Caco-2 (cell line): ENCODE measurements at regions not wholly inside any gene's neighbourhood (a gene's known extent, or its start where the extent isn't known, plus 50 kb on each side); places are given as distances from the start of the nearest gene placed in this dataset.

Experiments used
- BruUV-seq: library from RNA; stranded (reverse); fragments of 400-500 nt; replicated peaks from 2 replicates; lab custom pipeline; 2021; lab: Mats Ljungman, UMichigan
- CTCF ChIA-PET: fragments of 300-600 bp; sonication (Branson Sonifier 250); formaldehyde crosslinking; loops from one replicate; lab custom pipeline; 2022; ENCODE audit warnings: antibody characterized with exemption; lab: Charles Lee
- POLR2A ChIA-PET: fragments of 300-600 bp; sonication (Branson Sonifier 250); formaldehyde crosslinking; loops from one replicate; lab custom pipeline; 2022; ENCODE audit warnings: antibody characterized with exemption; lab: Charles Lee
- DNase-seq, 2 experiments: peaks; one replicate each; pipeline versions ENCODE4 v3.0.0 to v3.0.0-alpha.2; 2020 to 2022
- H3K27me3 ChIP-seq: replicated peaks from 2 replicates; pipeline ENCODE4 v1.6.0; 2011; ENCODE audit warnings: low read length; ENCODE audit not compliant: control insufficient read depth, insufficient read depth
- H3K36me3 ChIP-seq: 2 replicates; pipeline ENCODE4 v1.5.1; 2011; ENCODE audit warnings: low read length; ENCODE audit not compliant: control insufficient read depth, insufficient read depth
- H3K4me1 ChIP-seq: fragments of 250-450 bp; sonication (Bioruptor Pico); 2 replicates; pipeline ENCODE4 v1.5.1; 2020; ENCODE audit warnings: mild to moderate bottlenecking
- H3K4me3 ChIP-seq: 2 replicates; pipeline ENCODE4 v1.5.1; 2011; ENCODE audit warnings: low read depth, mild to moderate bottlenecking, control low read depth, low read length
- H3K9me3 ChIP-seq: fragments of 250-450 bp; sonication (Bioruptor Pico); 2 replicates; pipeline ENCODE4 v1.5.1; 2020; ENCODE audit warnings: mild to moderate bottlenecking, moderate library complexity
- H3K27ac Mint-ChIP-seq: one replicate; pipeline ENCODE4 v1.8.0; 2022; ENCODE audit warnings: mixed read lengths; ENCODE audit not compliant: unreplicated experiment
- H3K27me3 Mint-ChIP-seq: one replicate; pipeline ENCODE4 v1.8.0; 2022; ENCODE audit warnings: mixed read lengths; ENCODE audit not compliant: insufficient read depth, unreplicated experiment
- H3K36me3 Mint-ChIP-seq: one replicate; pipeline ENCODE4 v1.8.0; 2022; ENCODE audit warnings: mild to moderate bottlenecking, mixed read lengths; ENCODE audit not compliant: insufficient read depth, unreplicated experiment
- H3K4me1 Mint-ChIP-seq: one replicate; pipeline ENCODE4 v1.8.0; 2022; ENCODE audit warnings: low read depth, mixed read lengths; ENCODE audit not compliant: unreplicated experiment
- H3K4me3 Mint-ChIP-seq: one replicate; pipeline ENCODE4 v1.8.0; 2022; ENCODE audit warnings: mild to moderate bottlenecking, moderate library complexity, mixed read lengths; ENCODE audit not compliant: unreplicated experiment
- H3K9me3 Mint-ChIP-seq: one replicate; pipeline ENCODE4 v1.8.0; 2022; ENCODE audit warnings: mixed read lengths; ENCODE audit not compliant: unreplicated experiment
- intact Hi-C: fragments of 100-400 bp; cut with micrococcal nuclease; formaldehyde crosslinking; loops from one replicate; pipeline ENCODE4 v1.10.0; 2022; ENCODE audit not compliant: unreplicated experiment
- TF ChIP-seq, protein P1 (sequence below), 2 experiments: fragments of 200-600 bp in 1 of 2; IDR thresholded peaks; 1 replicate in 1 of 2; 2 replicates in 1 of 2; pipeline versions ENCODE4 v1.5.1 to v1.8.0; 2011 to 2022; ENCODE audit warnings: antibody characterized with exemption in 1 of 2, control low read depth in 1 of 2, inconsistent platforms in 1 of 2, low read depth in 1 of 2, low read length in 1 of 2, mild to moderate bottlenecking in 1 of 2, moderate library complexity in 1 of 2; ENCODE audit not compliant: insufficient read depth in 1 of 2, severe bottlenecking in 1 of 2, unreplicated experiment in 1 of 2

DNA sequence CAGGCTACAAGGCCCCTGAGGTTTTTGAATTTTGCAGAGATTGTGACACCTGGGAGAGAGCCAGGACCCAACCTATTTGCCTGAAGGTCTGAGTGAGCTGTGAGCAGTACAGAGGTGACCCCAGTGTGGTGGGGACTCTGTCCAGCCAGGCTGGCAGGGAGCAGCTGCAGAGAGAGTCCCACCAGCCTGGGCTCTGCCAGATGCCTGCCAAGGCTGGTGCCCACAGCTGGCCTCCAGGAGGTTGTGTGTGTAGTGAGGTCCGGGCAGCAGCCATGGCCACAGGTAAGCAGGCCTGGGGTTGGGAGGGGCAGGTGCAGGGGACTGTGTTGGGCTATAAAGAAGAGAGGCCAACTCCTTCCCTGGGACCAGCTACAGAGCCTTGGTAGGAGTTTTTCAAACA lies 144.8 kb downstream of the CRYBB2 start:
- intact Hi-C loops, result no loop called here
- no peaks in the 10 kb centered on the region for H3K36me3 ChIP-seq
- no peaks in the 10 kb centered on the region for H3K27me3 ChIP-seq
- ChIA-PET CTCF (interaction anchor here (0.9 kb wide), 1 partner anchor 84 kb away, joined by 3 read pairs; no protein-coding TSS in a partner anchor), POLR2A (no interaction called here)
- H3K4me3 Mint-ChIP-seq, result no peak overlapping the region
- H3K27me3 Mint-ChIP-seq, result no peaks in the 10 kb centered on the region
- no peaks in the 10 kb centered on the region for H3K36me3 Mint-ChIP-seq
- no peak for DNase-seq
- H3K4me3 ChIP-seq, result no peak overlapping the region
- no peak overlapping the region for H3K27ac Mint-ChIP-seq
- H3K4me1 Mint-ChIP-seq, result no peaks in the 10 kb centered on the region
- no peaks in the 10 kb centered on the region for H3K9me3 Mint-ChIP-seq
- H3K9me3 ChIP-seq, result no peaks in the 10 kb centered on the region
- TF ChIP-seq, protein P1, sequence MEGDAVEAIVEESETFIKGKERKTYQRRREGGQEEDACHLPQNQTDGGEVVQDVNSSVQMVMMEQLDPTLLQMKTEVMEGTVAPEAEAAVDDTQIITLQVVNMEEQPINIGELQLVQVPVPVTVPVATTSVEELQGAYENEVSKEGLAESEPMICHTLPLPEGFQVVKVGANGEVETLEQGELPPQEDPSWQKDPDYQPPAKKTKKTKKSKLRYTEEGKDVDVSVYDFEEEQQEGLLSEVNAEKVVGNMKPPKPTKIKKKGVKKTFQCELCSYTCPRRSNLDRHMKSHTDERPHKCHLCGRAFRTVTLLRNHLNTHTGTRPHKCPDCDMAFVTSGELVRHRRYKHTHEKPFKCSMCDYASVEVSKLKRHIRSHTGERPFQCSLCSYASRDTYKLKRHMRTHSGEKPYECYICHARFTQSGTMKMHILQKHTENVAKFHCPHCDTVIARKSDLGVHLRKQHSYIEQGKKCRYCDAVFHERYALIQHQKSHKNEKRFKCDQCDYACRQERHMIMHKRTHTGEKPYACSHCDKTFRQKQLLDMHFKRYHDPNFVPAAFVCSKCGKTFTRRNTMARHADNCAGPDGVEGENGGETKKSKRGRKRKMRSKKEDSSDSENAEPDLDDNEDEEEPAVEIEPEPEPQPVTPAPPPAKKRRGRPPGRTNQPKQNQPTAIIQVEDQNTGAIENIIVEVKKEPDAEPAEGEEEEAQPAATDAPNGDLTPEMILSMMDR (IDR thresholded peaks at IDR 0.05; ENCODE audit: insufficient read depth in 1 of 2, low read depth in 1 of 2, low read length in 1 of 2, severe bottlenecking in 1 of 2, unreplicated experiment in 1 of 2), result no peak
- no peaks in the 10 kb centered on the region for H3K4me1 ChIP-seq
- no TSS peak for BruUV-seq

DNA sequence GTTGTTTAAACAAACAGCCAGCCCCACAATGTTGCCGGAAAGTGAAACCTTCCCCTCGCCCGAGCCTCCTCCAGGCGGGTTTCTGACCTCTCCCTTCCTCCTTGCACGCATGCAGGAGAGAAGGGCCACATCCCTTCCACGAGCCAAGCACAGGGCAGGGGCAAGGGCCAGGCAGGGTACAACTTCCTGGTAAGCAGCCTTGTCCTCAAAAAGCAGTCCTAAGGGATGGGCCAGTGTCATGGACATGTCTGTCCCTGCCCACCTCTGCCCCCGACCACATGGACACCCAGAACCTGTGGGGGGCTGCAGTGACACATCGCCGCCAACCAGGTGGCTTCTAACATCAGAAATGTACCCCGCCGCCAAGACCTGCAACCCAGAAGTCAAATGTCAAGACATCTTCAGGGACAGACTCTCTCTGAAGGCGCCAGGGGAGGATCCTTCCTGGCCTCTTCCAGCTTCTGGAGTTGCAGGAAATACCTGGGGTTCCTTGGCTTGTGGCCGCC lies 145.3 kb downstream of the CRYBB2 start:
- H3K4me3 ChIP-seq, result no peak overlapping the region
- no peaks in the 10 kb centered on the region for H3K9me3 Mint-ChIP-seq
- POLR2A ChIA-PET, result no interaction called here
- H3K9me3 ChIP-seq, result no peaks in the 10 kb centered on the region
- no peak overlapping the region for H3K27ac Mint-ChIP-seq
- BruUV-seq, result no TSS peak
- CTCF ChIA-PET, result no interaction called here
- H3K27me3 ChIP-seq, result no peaks in the 10 kb centered on the region
- H3K27me3 Mint-ChIP-seq, result no peaks in the 10 kb centered on the region
- TF ChIP-seq, protein P1 (IDR thresholded peaks at IDR 0.05; ENCODE audit: insufficient read depth in 1 of 2, low read depth in 1 of 2, low read length in 1 of 2, severe bottlenecking in 1 of 2, unreplicated experiment in 1 of 2), result no peak
- intact Hi-C loops, result no loop called here
- DNase-seq, result no peak
- H3K4me1 Mint-ChIP-seq, result no peaks in the 10 kb centered on the region
- H3K36me3 ChIP-seq, result no peaks in the 10 kb centered on the region
- no peak overlapping the region for H3K4me3 Mint-ChIP-seq
- no peaks in the 10 kb centered on the region for H3K4me1 ChIP-seq
- H3K36me3 Mint-ChIP-seq, result no peaks in the 10 kb centered on the region

DNA sequence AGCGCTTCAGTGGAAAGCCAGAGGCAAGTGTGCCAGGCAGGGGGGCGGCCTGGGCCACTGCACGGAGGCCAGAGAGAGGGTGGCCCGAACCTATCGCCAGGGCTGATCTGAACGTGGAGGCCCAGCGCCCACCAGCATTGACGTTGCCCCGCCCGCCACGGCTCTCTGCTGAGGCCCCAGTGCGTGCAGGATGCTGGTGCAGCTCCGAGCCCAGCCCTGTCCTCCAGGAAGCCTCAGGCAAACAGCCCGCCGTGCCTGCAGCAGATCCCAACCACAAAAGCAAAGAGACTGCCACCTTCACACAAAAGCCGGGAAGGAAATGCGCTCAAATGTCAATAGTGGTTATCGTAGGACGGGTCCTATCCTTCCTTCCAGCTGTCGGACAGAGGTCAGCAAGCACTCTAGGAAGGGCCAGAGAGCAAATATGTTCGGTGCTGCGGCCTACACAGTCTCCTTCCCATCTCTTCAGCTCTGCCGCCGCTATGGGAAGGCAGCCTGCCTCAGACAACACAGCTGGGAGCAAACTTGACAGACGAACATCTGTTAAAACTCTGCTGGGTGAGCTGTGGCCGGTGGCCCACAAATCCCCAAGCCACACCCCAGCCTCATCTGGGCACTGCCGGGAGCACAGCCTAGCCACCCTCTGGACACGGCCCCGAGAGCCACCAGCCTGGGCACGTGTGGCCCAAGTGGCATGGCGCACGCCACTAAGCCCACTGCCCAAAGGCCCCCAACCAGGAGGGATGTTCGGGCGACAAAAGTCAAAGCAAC lies 146.2 kb downstream of the CRYBB2 start:
- no peaks in the 10 kb centered on the region for H3K36me3 ChIP-seq
- H3K4me1 ChIP-seq, result no peaks in the 10 kb centered on the region
- no peak overlapping the region for H3K27ac Mint-ChIP-seq
- intact Hi-C loops, result no loop called here
- no TSS peak for BruUV-seq
- H3K36me3 Mint-ChIP-seq, result peaks cover 6% of the 10 kb centered on the region
- H3K27me3 Mint-ChIP-seq, result no peaks in the 10 kb centered on the region
- H3K4me3 Mint-ChIP-seq, result no peak overlapping the region
- no peaks in the 10 kb centered on the region for H3K4me1 Mint-ChIP-seq
- CTCF ChIA-PET, result no interaction called here
- no peak for DNase-seq
- no peaks in the 10 kb centered on the region for H3K27me3 ChIP-seq
- no peak overlapping the region for H3K4me3 ChIP-seq
- TF ChIP-seq, protein P1 (IDR thresholded peaks at IDR 0.05; ENCODE audit: insufficient read depth in 1 of 2, low read depth in 1 of 2, low read length in 1 of 2, severe bottlenecking in 1 of 2, unreplicated experiment in 1 of 2), result no peak
- POLR2A ChIA-PET, result no interaction called here
- H3K9me3 ChIP-seq, result no peaks in the 10 kb centered on the region
- no peaks in the 10 kb centered on the region for H3K9me3 Mint-ChIP-seq
